CD4-positive, alpha-beta T cell treated with Interleukin-21 for 1 hour (primary cell): ENCODE measurements at regions not wholly inside any gene's neighbourhood (a gene's known extent, or its start where the extent isn't known, plus 50 kb on each side); places are given as distances from the start of the nearest gene placed in this dataset.
"Not testable (repeated sequence)": the region's sequence is repeated elsewhere in the genome, so short reads cannot be mapped to it uniquely, and the experiment has no call there.

Experiments
- DNase-seq: peaks from one replicate; pipeline ENCODE4 v3.0.0-alpha.2; 2020

GRCh38 chr6:67165606-67166005 lies 1458.6 kb upstream of the EYS start:
- DNase-seq, result no peak

GRCh38 chr6:67160820-67161219 lies 1453.8 kb upstream of the EYS start:
- no peak for DNase-seq

GRCh38 chr6:67141005-67141404 lies 1434.0 kb upstream of the EYS start:
- DNase-seq, result no peak

GRCh38 chr6:67133973-67134372 lies 1426.9 kb upstream of the EYS start:
- DNase-seq, result no peak

GRCh38 chr6:67131827-67132226 lies 1424.8 kb upstream of the EYS start:
- DNase-seq, result no peak

GRCh38 chr6:67129780-67130179 lies 1422.8 kb upstream of the EYS start:
- DNase-seq, result no peak

GRCh38 chr6:67127041-67127440 lies 1420.0 kb upstream of the EYS start:
- no peak for DNase-seq

GRCh38 chr6:67121115-67121514 lies 1414.1 kb upstream of the EYS start:
- DNase-seq, result no peak

GRCh38 chr6:67112120-67112519 lies 1405.1 kb upstream of the EYS start:
- no peak for DNase-seq

GRCh38 chr6:67102743-67103142 lies 1395.7 kb upstream of the EYS start:
- no peak for DNase-seq

- DNase-seq, result not testable (repeated sequence)
Observed at GRCh38 chr6:67095618-67096226, 1388.7 kb upstream of the EYS start.

GRCh38 chr6:67094431-67094946 lies 1387.5 kb upstream of the EYS start:
- DNase-seq, result no peak

GRCh38 chr6:67073938-67074337 lies 1366.9 kb upstream of the EYS start:
- DNase-seq, result no peak

- no peak for DNase-seq
Observed at GRCh38 chr6:67068781-67069180, 1361.8 kb upstream of the EYS start.

GRCh38 chr6:67064323-67064722 lies 1357.3 kb upstream of the EYS start:
- DNase-seq, result no peak

- DNase-seq, result no peak
Observed at GRCh38 chr6:67047996-67048395, 1341.0 kb upstream of the EYS start.

GRCh38 chr6:67045076-67045475 lies 1338.0 kb upstream of the EYS start:
- no peak for DNase-seq

- DNase-seq, result no peak
Observed at GRCh38 chr6:67031451-67031850, 1324.4 kb upstream of the EYS start.

GRCh38 chr6:67030861-67031260 lies 1323.8 kb upstream of the EYS start:
- no peak for DNase-seq

- no peak for DNase-seq
Observed at GRCh38 chr6:67016921-67017460, 1310.0 kb upstream of the EYS start.

GRCh38 chr6:67011441-67011840 lies 1304.4 kb upstream of the EYS start:
- DNase-seq, result no peak

GRCh38 chr6:67009818-67010217 lies 1302.8 kb upstream of the EYS start:
- DNase-seq, result no peak

- no peak for DNase-seq
Observed at GRCh38 chr6:67003844-67004243, 1296.8 kb upstream of the EYS start.

- DNase-seq, result no peak
Observed at GRCh38 chr6:67000121-67000520, 1293.1 kb upstream of the EYS start.

- DNase-seq, result not testable (repeated sequence)
Observed at GRCh38 chr6:66997579-66997978, 1290.6 kb upstream of the EYS start.
